Medulla oblongata (tissue), 1 donor: ENCODE measurements at regions not wholly inside any gene's neighbourhood (a gene's known extent, or its start where the extent isn't known, plus 50 kb on each side); places are given as distances from the start of the nearest gene placed in this dataset.
"Not testable (repeated sequence)": the region's sequence is repeated elsewhere in the genome, so short reads cannot be mapped to it uniquely, and the experiment has no call there.

Experiments
- DNase-seq: peaks from one replicate; pipeline ENCODE4 v3.0.0-alpha.2; 2015; ENCODE audit errors: extremely low spot score

DNA sequence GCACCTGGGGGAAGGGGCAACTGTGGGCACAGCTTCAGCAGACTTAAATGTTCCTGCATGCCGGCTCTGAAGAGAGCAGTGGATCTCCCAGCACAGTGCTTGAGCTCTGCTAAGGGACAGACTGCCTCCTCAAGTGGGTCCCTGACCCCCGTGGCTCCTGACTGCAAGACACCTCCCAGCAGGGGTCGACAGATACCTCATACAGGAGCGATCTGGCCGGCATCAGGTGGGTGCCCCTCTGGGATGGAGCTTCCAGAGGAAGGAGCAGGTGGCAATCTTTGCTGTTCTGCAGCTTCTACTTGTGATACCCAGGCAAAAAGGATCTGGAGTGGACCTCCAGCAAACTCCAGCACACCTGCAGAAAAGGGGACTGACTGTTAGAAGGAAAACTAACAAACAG lies 871.5 kb downstream of the DIAPH3 start:
- DNase-seq, result not testable (repeated sequence)

DNA sequence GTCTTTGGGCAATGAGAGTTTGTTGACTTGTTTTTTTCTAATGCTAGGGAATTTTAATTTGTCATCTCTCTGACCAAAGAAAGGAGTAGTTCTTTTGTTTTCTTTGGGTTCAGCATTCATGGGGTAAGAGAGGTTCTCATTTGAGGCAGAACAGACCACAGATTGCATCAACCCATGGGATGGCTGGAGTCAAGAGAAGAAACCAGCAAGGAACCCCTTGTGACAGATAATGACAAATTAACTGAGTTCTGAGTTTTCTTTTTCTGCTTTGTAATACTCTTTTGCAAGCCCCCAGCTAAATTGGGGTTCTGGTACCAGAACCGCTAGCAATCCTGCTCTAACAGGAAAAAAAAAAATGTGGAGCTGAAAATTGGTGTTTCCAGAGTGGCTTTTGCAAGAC lies 864.1 kb downstream of the DIAPH3 start:
- no peak for DNase-seq

- no peak for DNase-seq
These were observed 863.2 kb downstream of the DIAPH3 start for GRCh38 chr13:59300355-59301173.

- DNase-seq, result no peak
These were observed 862.6 kb downstream of the DIAPH3 start for GRCh38 chr13:59301174-59301567.

GRCh38 chr13:59303433-59303832 lies 860.3 kb downstream of the DIAPH3 start:
- DNase-seq, result no peak

- DNase-seq, result no peak
These were observed 859.1 kb downstream of the DIAPH3 start for GRCh38 chr13:59304596-59304995.

- DNase-seq, result no peak
These were observed 857.8 kb downstream of the DIAPH3 start for GRCh38 chr13:59305896-59306295.

DNA sequence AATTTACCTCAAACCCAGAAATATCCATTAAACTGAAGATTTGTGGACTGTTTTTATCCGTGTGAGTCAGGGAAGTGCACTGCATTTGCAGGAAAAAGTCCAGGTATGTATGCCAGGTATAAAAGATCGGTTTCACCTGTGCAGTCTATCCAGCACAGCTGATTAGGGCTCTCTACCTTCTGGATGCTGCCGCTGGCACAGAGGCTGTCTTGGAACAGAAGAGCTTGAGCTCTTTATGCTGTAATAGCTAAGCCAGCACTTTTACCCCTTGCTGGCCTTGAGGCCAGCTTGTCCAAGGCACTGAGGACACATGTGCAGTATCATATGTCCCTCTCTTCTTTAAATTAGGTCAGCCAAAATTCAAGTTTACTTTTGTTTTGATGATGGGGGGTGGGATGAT lies 851.0 kb downstream of the DIAPH3 start:
- no peak for DNase-seq

- DNase-seq, result peak; percentile 91
These were observed 845.3 kb downstream of the DIAPH3 start for GRCh38 chr13:59318320-59318930.

- no peak for DNase-seq
These were observed 844.5 kb downstream of the DIAPH3 start for GRCh38 chr13:59319276-59319675.

DNA sequence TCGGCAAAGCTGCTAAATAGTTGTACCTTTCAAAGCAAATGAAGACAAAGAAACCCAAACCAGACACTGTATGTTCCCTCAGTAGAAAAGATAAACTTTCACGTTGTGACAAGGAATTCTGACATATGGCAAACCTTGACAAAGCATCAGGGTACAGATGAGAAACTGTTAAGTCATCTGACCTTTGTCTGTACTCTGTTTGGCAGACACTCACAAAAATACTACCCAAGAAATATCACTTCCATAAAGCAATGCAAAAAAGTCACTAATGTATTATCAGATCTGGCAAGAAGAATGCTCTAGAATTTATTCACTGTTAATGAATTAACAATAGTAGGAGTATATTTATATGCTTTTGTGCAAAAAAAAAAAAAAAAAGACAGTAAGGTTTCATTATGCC lies 843.7 kb downstream of the DIAPH3 start:
- no peak for DNase-seq

DNA sequence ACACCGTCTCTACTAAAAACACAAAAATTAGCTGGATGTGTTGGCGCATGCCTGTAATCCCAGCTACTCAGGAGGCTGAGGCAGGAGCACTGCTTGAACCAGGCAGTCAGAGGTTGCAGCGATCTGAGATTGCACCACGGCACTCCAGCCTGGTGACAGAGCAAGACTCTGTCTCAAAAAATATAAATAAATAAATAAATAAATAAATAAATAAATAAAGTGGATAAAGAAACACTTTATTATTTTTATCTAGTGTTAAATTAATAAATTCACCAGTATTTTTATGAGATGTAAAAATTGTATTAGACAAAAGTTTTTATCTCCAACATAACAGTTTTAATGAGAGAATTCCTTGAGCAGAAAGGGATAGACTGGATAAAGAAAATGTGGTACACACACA lies 839.3 kb downstream of the DIAPH3 start:
- not testable (repeated sequence) for DNase-seq

DNA sequence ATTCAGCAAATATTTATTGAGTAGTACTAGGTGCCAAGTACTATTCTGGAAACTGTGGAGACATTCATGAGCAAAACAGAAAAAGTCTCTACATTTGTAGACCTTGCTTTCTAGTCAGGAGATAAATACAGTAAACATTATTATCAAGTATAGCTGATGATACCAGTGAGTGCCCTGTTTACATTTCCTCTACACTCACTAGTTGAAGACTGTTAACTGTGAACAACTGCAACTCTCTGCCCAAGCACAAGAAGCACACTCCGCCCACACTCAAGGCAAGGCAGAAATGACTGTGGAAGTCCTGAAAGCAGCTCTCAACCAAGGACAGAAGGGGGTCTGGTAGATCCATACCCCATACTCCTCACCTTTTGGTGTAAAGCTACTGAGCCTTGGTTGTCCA lies 837.0 kb downstream of the DIAPH3 start:
- DNase-seq, result no peak

DNA sequence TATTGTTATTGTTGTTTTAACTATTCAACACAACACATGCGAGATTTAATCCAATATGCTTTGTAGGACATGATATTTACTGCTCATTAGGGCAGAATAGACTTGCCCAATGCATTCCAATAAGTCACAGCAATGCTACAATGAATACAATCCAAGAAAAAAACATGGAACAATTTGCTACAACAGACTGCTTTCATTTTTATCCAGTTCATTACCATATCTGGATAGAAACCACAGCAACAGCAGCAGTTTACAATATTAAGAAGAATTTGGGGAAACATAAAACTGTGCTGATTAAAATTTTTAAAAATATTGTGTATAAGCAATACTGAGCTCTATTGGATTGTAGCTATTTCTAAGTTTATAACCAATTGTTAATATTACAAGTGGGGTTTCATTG lies 833.0 kb downstream of the DIAPH3 start:
- no peak for DNase-seq

GRCh38 chr13:59332966-59333365 lies 830.8 kb downstream of the DIAPH3 start:
- DNase-seq, result no peak

- no peak for DNase-seq
These were observed 826.7 kb downstream of the DIAPH3 start for GRCh38 chr13:59337070-59337469.

- DNase-seq, result no peak
These were observed 823.6 kb downstream of the DIAPH3 start for GRCh38 chr13:59340151-59340550.

- no peak for DNase-seq
These were observed 823.1 kb downstream of the DIAPH3 start for GRCh38 chr13:59340581-59340980.

GRCh38 chr13:59342400-59342799 lies 821.3 kb downstream of the DIAPH3 start:
- DNase-seq, result no peak

GRCh38 chr13:59343132-59343531 lies 820.6 kb downstream of the DIAPH3 start:
- DNase-seq, result no peak

DNA sequence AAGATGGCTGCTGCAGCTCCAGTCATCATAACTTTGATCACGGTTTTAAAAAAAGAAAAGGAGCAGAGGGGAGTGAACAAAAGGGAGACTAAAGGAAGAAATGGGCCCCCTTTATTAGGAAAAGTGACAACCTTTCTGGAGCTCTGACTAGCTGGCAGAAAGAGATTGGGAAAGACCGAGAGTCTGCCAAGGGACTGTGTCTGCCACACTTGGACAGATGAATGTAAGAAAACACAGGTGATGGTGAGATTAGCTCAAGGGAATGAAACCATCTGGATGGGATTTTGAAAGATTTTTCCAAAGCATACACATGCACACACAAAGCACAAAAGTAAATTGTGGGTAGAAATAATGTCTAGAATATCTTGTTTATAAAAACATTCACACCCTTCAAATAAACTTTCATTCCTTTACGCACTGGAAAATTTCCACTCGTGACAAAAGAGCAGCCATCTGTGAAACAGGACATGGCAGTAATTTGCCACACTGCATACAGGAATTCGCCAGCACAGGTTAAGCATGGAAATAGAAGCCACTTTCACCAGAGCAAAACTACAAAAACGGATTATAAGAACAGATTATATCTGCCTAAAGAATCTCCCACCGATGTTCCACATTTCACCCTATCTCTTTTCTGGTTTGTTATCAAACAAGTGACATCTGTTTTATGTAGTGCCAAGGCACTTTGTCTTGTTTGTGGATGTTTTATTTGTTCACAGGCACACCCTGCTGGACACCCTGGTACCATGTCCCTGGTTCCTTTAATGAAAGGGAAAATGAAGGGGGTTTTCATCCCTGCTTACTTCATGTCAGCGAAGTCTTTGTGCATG lies 819.5 kb downstream of the DIAPH3 start:
- DNase-seq, result no peak

GRCh38 chr13:59345311-59345710 lies 818.4 kb downstream of the DIAPH3 start:
- DNase-seq, result no peak
